22Rv1 (cell line): ENCODE measurements at regions not wholly inside any gene's neighbourhood (a gene's known extent, or its start where the extent isn't known, plus 50 kb on each side); places are given as distances from the start of the nearest gene placed in this dataset.

ENCODE experiments used
- ZFX ChIP-seq: fragments of 450-650 bp; IDR thresholded peaks from 2 replicates; pipeline ENCODE4 v1.6.1; 2017; ENCODE audit warnings: antibody characterized with exemption, borderline replicate concordance
- TF ChIP-seq, protein P1 (sequence below): fragments of 450-650 bp; IDR thresholded peaks from 2 replicates; pipeline ENCODE4 v1.5.1; 2017; ENCODE audit warnings: mild to moderate bottlenecking

GRCh38 chr16:5416013-5416412, 318.4 kb upstream of the EEF2KMT start:
- TF ChIP-seq, protein P1, sequence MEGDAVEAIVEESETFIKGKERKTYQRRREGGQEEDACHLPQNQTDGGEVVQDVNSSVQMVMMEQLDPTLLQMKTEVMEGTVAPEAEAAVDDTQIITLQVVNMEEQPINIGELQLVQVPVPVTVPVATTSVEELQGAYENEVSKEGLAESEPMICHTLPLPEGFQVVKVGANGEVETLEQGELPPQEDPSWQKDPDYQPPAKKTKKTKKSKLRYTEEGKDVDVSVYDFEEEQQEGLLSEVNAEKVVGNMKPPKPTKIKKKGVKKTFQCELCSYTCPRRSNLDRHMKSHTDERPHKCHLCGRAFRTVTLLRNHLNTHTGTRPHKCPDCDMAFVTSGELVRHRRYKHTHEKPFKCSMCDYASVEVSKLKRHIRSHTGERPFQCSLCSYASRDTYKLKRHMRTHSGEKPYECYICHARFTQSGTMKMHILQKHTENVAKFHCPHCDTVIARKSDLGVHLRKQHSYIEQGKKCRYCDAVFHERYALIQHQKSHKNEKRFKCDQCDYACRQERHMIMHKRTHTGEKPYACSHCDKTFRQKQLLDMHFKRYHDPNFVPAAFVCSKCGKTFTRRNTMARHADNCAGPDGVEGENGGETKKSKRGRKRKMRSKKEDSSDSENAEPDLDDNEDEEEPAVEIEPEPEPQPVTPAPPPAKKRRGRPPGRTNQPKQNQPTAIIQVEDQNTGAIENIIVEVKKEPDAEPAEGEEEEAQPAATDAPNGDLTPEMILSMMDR, result no peak
- TF ChIP-seq ZFX, result no peak
